Upper lobe of left lung (tissue), 6 donors: ENCODE measurements at regions not wholly inside any gene's neighbourhood (a gene's known extent, or its start where the extent isn't known, plus 50 kb on each side); places are given as distances from the start of the nearest gene placed in this dataset.

ENCODE experiments used
- ATAC-seq, 2 donors: fragments of 200-7000 bp; cut with Tn5 transposase; one replicate each; pipeline ENCODE4 v1.9.1; 2022; ENCODE audit warnings: mild to moderate bottlenecking in 2 of 2, moderate library complexity in 2 of 2; ENCODE audit not compliant: low FRiP score in 2 of 2
- DNase-seq, 2 donors: peaks; one replicate each; pipeline ENCODE4 v3.0.0-alpha.2; 2019 to 2020
- H3K27ac ChIP-seq, 4 donors: fragments of 200-600 bp; sonication (generic); one replicate each; pipeline ENCODE4 v1.5.1; 2016 to 2019
- H3K27me3 ChIP-seq, 4 donors: fragments of 200-600 bp; sonication (generic); one replicate each; pipeline ENCODE4 v1.5.1; 2017 to 2019
- H3K36me3 ChIP-seq, 4 donors: fragments of 200-600 bp; sonication (generic); one replicate each; pipeline ENCODE4 v1.5.1; 2016 to 2019
- H3K4me1 ChIP-seq, 4 donors: fragments of 200-600 bp; sonication (generic); one replicate each; pipeline ENCODE4 v1.5.1; 2018 to 2019
- H3K4me3 ChIP-seq, 4 donors: fragments of 200-600 bp; sonication (generic); one replicate each; pipeline ENCODE4 v1.5.1; 2017 to 2019; ENCODE audit warnings: mild to moderate bottlenecking in 2 of 4, moderate library complexity in 1 of 4
- H3K9me3 ChIP-seq, 4 donors: fragments of 200-600 bp; sonication (generic); one replicate each; pipeline ENCODE4 v1.5.1; 2018 to 2019
- CTCF ChIP-seq, 6 experiments: fragments of 450-650 bp in 4 of 6; fragments of 200-600 bp in 2 of 6; sonication (generic) in 2 of 6; IDR thresholded peaks; one replicate each; pipeline ENCODE4 v1.5.1; 2016 to 2019; ENCODE audit warnings: antibody characterized with exemption in 6 of 6
- EP300 ChIP-seq, 4 donors: sonication (generic); formaldehyde crosslinking; IDR thresholded peaks; one replicate each; pipeline ENCODE4 v1.5.1; 2017; ENCODE audit warnings: antibody characterized with exemption in 4 of 4, control low read depth in 2 of 4
- POLR2A ChIP-seq, 4 donors: fragments of 450-650 bp; IDR thresholded peaks; one replicate each; pipeline ENCODE4 v1.5.1; 2016 to 2017; ENCODE audit warnings: antibody characterized with exemption in 4 of 4, mild to moderate bottlenecking in 2 of 4
- POLR2AphosphoS5 ChIP-seq, 2 donors: sonication (generic); formaldehyde crosslinking; IDR thresholded peaks; one replicate each; pipeline ENCODE4 v1.5.1; 2017; ENCODE audit warnings: antibody characterized with exemption in 2 of 2
- WGBS, 2 donors: methylation state at CpG; one replicate each; pipeline ENCODE4 v1.1.5; 2017 to 2018; 5-methylcytosine and 5-hydroxymethylcytosine counted together
- donor health status: DM: no; HTN: no; CAD: no; lungs with moderate emphysema.
- donor health status: DM: no; HTN: yes; CAD: no; lungs with severe emphysema.

GRCh38 chr15:94655249-94655880 is 424.0 kb downstream of the MCTP2 start:
- 93 to 97% methylated on average over 7 to 8 of the region's 8 CpGs for WGBS, 2 donors
- no peak for DNase-seq
- H3K9me3 ChIP-seq = no peaks in the 10 kb centered on the region
- peak in 1 of 2 donors; percentile 59 for ATAC-seq
- H3K4me3 ChIP-seq = no peak overlapping the region
- H3K4me1 ChIP-seq = no peaks in the 10 kb centered on the region
- TF ChIP-seq POLR2AphosphoS5 (IDR thresholded peaks at IDR 0.05) = no peak
- no peak for TF ChIP-seq CTCF (IDR thresholded peaks at IDR 0.05)
- TF ChIP-seq EP300 (IDR thresholded peaks at IDR 0.05) = no peak
- no peak for TF ChIP-seq POLR2A (IDR thresholded peaks at IDR 0.05)
- H3K36me3 ChIP-seq = no peaks in the 10 kb centered on the region
- H3K27ac ChIP-seq = no peak overlapping the region
- H3K27me3 ChIP-seq = no peaks in the 10 kb centered on the region

- H3K4me1 ChIP-seq = peaks cover 0 to 4% (median 0%) of the 10 kb centered on the region in 4 donors
- no peak for ATAC-seq
- TF ChIP-seq POLR2A (IDR thresholded peaks at IDR 0.05) (no peak), CTCF (IDR thresholded peaks at IDR 0.05) (no peak), POLR2AphosphoS5 (IDR thresholded peaks at IDR 0.05) (no peak), EP300 (IDR thresholded peaks at IDR 0.05) (no peak)
- H3K9me3 ChIP-seq = no peaks in the 10 kb centered on the region
- no peak overlapping the region for H3K27ac ChIP-seq
- H3K4me3 ChIP-seq = no peak overlapping the region
- DNase-seq = no peak
- H3K27me3 ChIP-seq = no peaks in the 10 kb centered on the region
- WGBS, 2 donors = 89 to 91% methylated on average over 7 of the region's 7 CpGs
- no peaks in the 10 kb centered on the region for H3K36me3 ChIP-seq
Measured at GRCh38 chr15:94665676-94666441, 434.5 kb downstream of the MCTP2 start.

GRCh38 chr15:94666553-94666952 is 435.2 kb downstream of the MCTP2 start:
- no peaks in the 10 kb centered on the region for H3K36me3 ChIP-seq
- TF ChIP-seq EP300 (IDR thresholded peaks at IDR 0.05) (no peak), POLR2AphosphoS5 (IDR thresholded peaks at IDR 0.05) (no peak), POLR2A (IDR thresholded peaks at IDR 0.05) (no peak), CTCF (IDR thresholded peaks at IDR 0.05) (no peak)
- no peak for ATAC-seq
- no peaks in the 10 kb centered on the region for H3K9me3 ChIP-seq
- H3K27ac ChIP-seq = no peak overlapping the region
- H3K27me3 ChIP-seq = no peaks in the 10 kb centered on the region
- peaks cover 0 to 6% (median 3%) of the 10 kb centered on the region in 4 donors for H3K4me1 ChIP-seq
- 68% methylated on average over 5 of the region's 5 CpGs for WGBS, 2 donors
- no peak overlapping the region for H3K4me3 ChIP-seq
- no peak for DNase-seq

GRCh38 chr15:94667109-94667508 is 435.7 kb downstream of the MCTP2 start:
- Histone ChIP-seq H3K4me3 (no peak overlapping the region), H3K9me3 (no peaks in the 10 kb centered on the region), H3K36me3 (no peaks in the 10 kb centered on the region), H3K4me1 (peaks cover 2 to 8% (median 6%) of the 10 kb centered on the region in 4 donors), H3K27me3 (no peaks in the 10 kb centered on the region), H3K27ac (no peak overlapping the region)
- ATAC-seq (no peak), DNase-seq (no peak)
- 90 to 94% methylated on average over 5 of the region's 5 CpGs for WGBS, 2 donors
- TF ChIP-seq POLR2A (IDR thresholded peaks at IDR 0.05) = no peak
- no peak for TF ChIP-seq POLR2AphosphoS5 (IDR thresholded peaks at IDR 0.05)
- TF ChIP-seq EP300 (IDR thresholded peaks at IDR 0.05) = no peak
- no peak for TF ChIP-seq CTCF (IDR thresholded peaks at IDR 0.05)
